ENCODE measurements at regions not wholly inside any gene's neighbourhood (a gene's known extent, or its start where the extent isn't known, plus 50 kb on each side); places are given as distances from the start of the nearest gene placed in this dataset.

DNA sequence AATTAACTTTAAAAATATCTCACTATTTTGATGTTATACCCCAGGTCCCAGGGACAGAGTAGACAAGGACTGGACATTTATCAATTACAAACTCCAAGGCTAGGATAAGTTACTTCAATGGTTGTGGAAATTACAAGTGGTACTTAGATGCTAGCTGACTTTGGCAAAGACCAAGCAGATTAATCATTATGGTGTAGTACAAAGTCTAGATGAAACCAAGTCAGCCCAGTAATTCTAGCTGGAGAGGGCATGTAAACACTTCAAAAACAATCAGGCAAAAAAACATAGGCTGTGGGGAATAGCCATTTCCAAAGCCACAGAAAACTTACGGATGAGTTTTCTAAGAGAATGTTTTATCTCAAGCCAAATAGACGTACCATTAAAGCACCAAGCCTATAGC, 124.5 kb downstream of the TSEN15 start:
- TF ChIP-seq EZH2phosphoT487 (IDR thresholded peaks at IDR 0.05; ENCODE audit: low read depth, severe bottlenecking, unreplicated experiment) = no peak
- TF ChIP-seq, protein P1, sequence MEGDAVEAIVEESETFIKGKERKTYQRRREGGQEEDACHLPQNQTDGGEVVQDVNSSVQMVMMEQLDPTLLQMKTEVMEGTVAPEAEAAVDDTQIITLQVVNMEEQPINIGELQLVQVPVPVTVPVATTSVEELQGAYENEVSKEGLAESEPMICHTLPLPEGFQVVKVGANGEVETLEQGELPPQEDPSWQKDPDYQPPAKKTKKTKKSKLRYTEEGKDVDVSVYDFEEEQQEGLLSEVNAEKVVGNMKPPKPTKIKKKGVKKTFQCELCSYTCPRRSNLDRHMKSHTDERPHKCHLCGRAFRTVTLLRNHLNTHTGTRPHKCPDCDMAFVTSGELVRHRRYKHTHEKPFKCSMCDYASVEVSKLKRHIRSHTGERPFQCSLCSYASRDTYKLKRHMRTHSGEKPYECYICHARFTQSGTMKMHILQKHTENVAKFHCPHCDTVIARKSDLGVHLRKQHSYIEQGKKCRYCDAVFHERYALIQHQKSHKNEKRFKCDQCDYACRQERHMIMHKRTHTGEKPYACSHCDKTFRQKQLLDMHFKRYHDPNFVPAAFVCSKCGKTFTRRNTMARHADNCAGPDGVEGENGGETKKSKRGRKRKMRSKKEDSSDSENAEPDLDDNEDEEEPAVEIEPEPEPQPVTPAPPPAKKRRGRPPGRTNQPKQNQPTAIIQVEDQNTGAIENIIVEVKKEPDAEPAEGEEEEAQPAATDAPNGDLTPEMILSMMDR (IDR thresholded peaks at IDR 0.05; ENCODE audit: poor library complexity) = no peak

Data from hepatocyte (in vitro differentiated cells).